Pancreas (tissue), 10 donors: ENCODE measurements at regions not wholly inside any gene's neighbourhood (a gene's known extent, or its start where the extent isn't known, plus 50 kb on each side); places are given as distances from the start of the nearest gene placed in this dataset.

ENCODE experiments used
- ATAC-seq, 4 donors: fragments of 200-7000 bp; cut with Tn5 transposase; one replicate each; pipeline versions ENCODE4 v1.8.0 to v1.9.1; 2020; ENCODE audit warnings: mild to moderate bottlenecking in 4 of 4, moderate library complexity in 4 of 4
- DNase-seq, 6 donors: peaks; one replicate each; pipeline ENCODE4 v3.0.0-alpha.2; 2020
- FAIRE-seq: peaks from 2 replicates; lab custom pipeline; 2012; peaks lifted over from hg19 to GRCh38; lab: Jason Lieb, UNC
- H3K27ac ChIP-seq, 4 donors: fragments of 200-600 bp; sonication (generic); 1 replicate in 3 of 4; 2 replicates in 1 of 4; pipeline versions ENCODE4 v1.5.0 to v1.8.0; 2020
- H3K27me3 ChIP-seq, 4 donors: fragments of 200-600 bp; one replicate each; pipeline ENCODE4 v1.8.0; 2021
- H3K36me3 ChIP-seq, 3 donors: fragments of 200-600 bp; sonication (generic) in 1 of 3; one replicate each; pipeline versions ENCODE4 v1.5.0 to v1.8.0; 2020 to 2021
- H3K4me1 ChIP-seq, 3 donors: fragments of 200-600 bp; one replicate each; pipeline ENCODE4 v1.8.0; 2021
- H3K4me3 ChIP-seq, 4 donors: fragments of 200-600 bp; sonication (generic) in 2 of 4; one replicate each; pipeline versions ENCODE4 v1.5.0 to v1.8.0; 2020 to 2021
- H3K9me3 ChIP-seq, 4 donors: fragments of 200-600 bp; one replicate each; pipeline ENCODE4 v1.8.0; 2021
- CTCF ChIP-seq, 4 donors: fragments of 200-600 bp; sonication (generic) in 3 of 4; IDR thresholded peaks; one replicate each; pipeline versions ENCODE4 v1.5.0 to v1.8.0; 2021; ENCODE audit warnings: antibody characterized with exemption in 4 of 4
- WGBS, 2 donors: extraction: QIAGEN DNeasy Blood & Tissue Kit; methylation state at CpG; one replicate each; pipeline ENCODE4 v1.1.7; 2013; 5-methylcytosine and 5-hydroxymethylcytosine counted together
- intact Hi-C, 3 donors: fragments of 100-400 bp; cut with DNase I; formaldehyde crosslinking; loops; one replicate each; pipeline versions ENCODE4 v1.11.1 to v1.14.2; 2022
- donor health status: healthy with polysubstance abuse.
- donor health status: DM: no; HTN: no; CAD: no; lungs with moderate emphysema.
- donor health status: DM: no; HTN: no; CAD: no.
- donor health status: control.
- donor health status: control.
- donor health status: Bipolar disorder and iron deficiency.
- donor health status: DM: yes; HTN: yes; CAD: no.
- donor health status: DM: no; HTN: no; CAD: no.
- donor health status: DM: no; HTN: no; CAD: no.
- donor health status: DM: yes; HTN: yes; CAD: no.

DNA sequence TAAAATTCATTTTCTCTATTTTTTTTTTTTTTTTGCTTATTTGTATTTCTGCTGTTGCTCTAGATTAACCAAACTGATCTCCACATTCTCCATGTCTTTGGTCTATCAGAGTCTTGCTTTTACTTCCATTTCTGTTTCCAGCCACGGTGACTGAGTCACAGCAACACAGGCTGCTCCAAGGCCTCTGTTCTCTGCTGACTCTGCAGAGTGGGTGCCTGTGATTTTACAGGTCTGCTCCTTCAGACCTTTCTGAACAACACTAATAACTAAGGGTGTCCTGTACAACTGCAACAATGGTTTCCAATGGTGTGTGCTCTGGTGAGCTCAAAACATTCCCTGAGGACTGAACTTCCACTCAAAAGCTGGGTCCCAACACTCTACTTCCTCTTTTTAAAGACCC lies 102.3 kb upstream of the BMP2 start:
- Histone ChIP-seq H3K4me1 (no peaks in the 10 kb centered on the region), H3K36me3 (no peaks in the 10 kb centered on the region), H3K27me3 (no peaks in the 10 kb centered on the region), H3K4me3 (no peak overlapping the region), H3K27ac (no peak overlapping the region), H3K9me3 (no peaks in the 10 kb centered on the region)
- FAIRE-seq: no peak
- ATAC-seq: no peak
- no peak for DNase-seq
- no peak for TF ChIP-seq CTCF (IDR thresholded peaks at IDR 0.05)
- WGBS, 2 donors: 93 to 96% methylated on average over 1 of the region's 1 CpG
- intact Hi-C loops: no loop called here

DNA sequence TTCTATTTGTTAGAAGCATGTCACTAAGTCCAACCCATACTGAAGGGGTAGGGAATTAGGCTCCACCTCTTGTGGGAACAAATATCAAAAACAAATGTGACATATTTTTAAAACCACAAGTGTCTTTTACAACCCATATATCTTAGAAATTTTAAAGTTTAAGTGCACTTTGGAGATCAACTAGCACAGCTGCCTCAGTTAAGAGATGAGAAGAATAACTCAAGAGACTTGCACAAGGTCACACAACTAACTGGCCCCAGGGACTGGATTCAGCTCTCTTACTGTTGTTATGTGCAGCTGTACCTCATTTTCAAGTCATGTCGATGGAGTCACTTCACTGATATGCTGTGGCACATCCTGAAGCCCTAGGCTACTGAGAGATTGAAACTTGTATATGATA lies 102.9 kb upstream of the BMP2 start:
- Histone ChIP-seq H3K27ac (no peak overlapping the region), H3K27me3 (no peaks in the 10 kb centered on the region), H3K36me3 (no peaks in the 10 kb centered on the region), H3K4me1 (no peaks in the 10 kb centered on the region), H3K4me3 (no peak overlapping the region), H3K9me3 (no peaks in the 10 kb centered on the region)
- DNase-seq (no peak), ATAC-seq (no peak), FAIRE-seq (no peak)
- no peak for TF ChIP-seq CTCF (IDR thresholded peaks at IDR 0.05)
- 73 to 81% methylated on average over 1 of the region's 1 CpG for WGBS, 2 donors
- intact Hi-C loops: no loop called here

- H3K4me3 ChIP-seq: no peak overlapping the region
- no peak overlapping the region for H3K27ac ChIP-seq
- H3K36me3 ChIP-seq: no peaks in the 10 kb centered on the region
- no peak for TF ChIP-seq CTCF (IDR thresholded peaks at IDR 0.05)
- no peak for DNase-seq
- H3K27me3 ChIP-seq: no peaks in the 10 kb centered on the region
- WGBS, 2 donors: 85 to 88% methylated on average over 6 of the region's 6 CpGs
- no peaks in the 10 kb centered on the region for H3K9me3 ChIP-seq
- no peaks in the 10 kb centered on the region for H3K4me1 ChIP-seq
- no peak for FAIRE-seq
- no peak for ATAC-seq
- intact Hi-C loops: no loop called here
Measured at GRCh38 chr20:6663751-6664388, 103.6 kb upstream of the BMP2 start.

GRCh38 chr20:6663104-6663503 lies 104.4 kb upstream of the BMP2 start:
- no peak for FAIRE-seq
- H3K27ac ChIP-seq: no peak overlapping the region

More at GRCh38 chr20:6663104-6663503, 104.4 kb upstream of the BMP2 start:
- Histone ChIP-seq H3K4me3 (no peak overlapping the region), H3K27me3 (no peaks in the 10 kb centered on the region), H3K4me1 (no peaks in the 10 kb centered on the region), H3K9me3 (no peaks in the 10 kb centered on the region), H3K36me3 (no peaks in the 10 kb centered on the region)
- ATAC-seq (no peak), DNase-seq (no peak)
- TF ChIP-seq CTCF (IDR thresholded peaks at IDR 0.05): no peak
- intact Hi-C loops: no loop called here
- 74 to 84% methylated on average over 1 of the region's 1 CpG for WGBS, 2 donors
